Left lung (tissue), 4 donors: ENCODE measurements at regions not wholly inside any gene's neighbourhood (a gene's known extent, or its start where the extent isn't known, plus 50 kb on each side); places are given as distances from the start of the nearest gene placed in this dataset.

Experiments used
- ATAC-seq: fragments of 200-7000 bp; cut with Tn5 transposase; one replicate; pipeline ENCODE4 v1.9.1; 2020; ENCODE audit warnings: moderate library complexity
- DNase-seq, 4 donors: peaks; one replicate each; pipeline ENCODE4 v3.0.0-alpha.2; 2013 to 2020
- H3K27ac ChIP-seq, 2 donors: fragments of 200-600 bp; sonication (generic) in 1 of 2; one replicate each; pipeline versions ENCODE4 v1.5.0 to v1.8.0; 2020 to 2021
- H3K27me3 ChIP-seq, 2 donors: fragments of 200-600 bp; sonication (generic) in 1 of 2; one replicate each; pipeline versions ENCODE4 v1.5.0 to v1.8.0; 2020 to 2021
- H3K36me3 ChIP-seq, 2 donors: fragments of 200-600 bp; sonication (generic) in 1 of 2; one replicate each; pipeline versions ENCODE4 v1.5.0 to v1.8.0; 2020 to 2021
- H3K4me1 ChIP-seq, 2 donors: fragments of 200-600 bp; one replicate each; pipeline ENCODE4 v1.8.0; 2021
- H3K4me3 ChIP-seq, 2 donors: fragments of 200-600 bp; sonication (generic) in 1 of 2; one replicate each; pipeline versions ENCODE4 v1.5.0 to v1.8.0; 2020 to 2021; ENCODE audit warnings: mild to moderate bottlenecking in 1 of 2
- H3K9me3 ChIP-seq, 2 donors: fragments of 200-600 bp; sonication (generic) in 1 of 2; one replicate each; pipeline versions ENCODE4 v1.5.0 to v1.8.0; 2020 to 2021
- CTCF ChIP-seq, 2 donors: fragments of 200-600 bp; sonication (generic) in 1 of 2; IDR thresholded peaks; one replicate each; pipeline versions ENCODE4 v1.5.0 to v1.8.0; 2021; ENCODE audit warnings: antibody characterized with exemption in 2 of 2
- intact Hi-C, 2 donors: fragments of 100-400 bp; cut with DNase I; formaldehyde crosslinking; loops; one replicate each; pipeline versions ENCODE4 v1.11.2 to v1.14.2; 2022
- donor health status: DM: no; HTN: yes; CAD: no.
- donor health status: DM: no; HTN: no; CAD: no.

GRCh38 chr17:79205688-79206205 is 131.1 kb downstream of the ENGASE start:
- no peak for TF ChIP-seq CTCF (IDR thresholded peaks at IDR 0.05)
- Histone ChIP-seq H3K27ac (no peak overlapping the region), H3K9me3 (no peaks in the 10 kb centered on the region), H3K4me3 (no peak overlapping the region), H3K4me1 (no peaks in the 10 kb centered on the region), H3K36me3 (no peaks in the 10 kb centered on the region), H3K27me3 (peaks cover 0 to 83% of the 10 kb centered on the region in 2 donors)
- intact Hi-C loops = no loop called here
- ATAC-seq = no peak
- DNase-seq = no peak

GRCh38 chr17:79204261-79204660 is 129.6 kb downstream of the ENGASE start:
- H3K36me3 ChIP-seq = no peaks in the 10 kb centered on the region
- ATAC-seq (no peak), DNase-seq (no peak)
- no peaks in the 10 kb centered on the region for H3K9me3 ChIP-seq
- peaks cover 0 to 83% of the 10 kb centered on the region in 2 donors for H3K27me3 ChIP-seq
- no peak for TF ChIP-seq CTCF (IDR thresholded peaks at IDR 0.05)
- H3K4me3 ChIP-seq = no peak overlapping the region
- intact Hi-C loops = no loop called here
- H3K27ac ChIP-seq = no peak overlapping the region
- no peaks in the 10 kb centered on the region for H3K4me1 ChIP-seq

- DNase-seq (no peak), ATAC-seq (no peak)
- Histone ChIP-seq H3K36me3 (no peaks in the 10 kb centered on the region), H3K27ac (no peak overlapping the region), H3K4me1 (no peaks in the 10 kb centered on the region), H3K27me3 (peaks cover 0 to 83% of the 10 kb centered on the region in 2 donors), H3K9me3 (no peaks in the 10 kb centered on the region), H3K4me3 (no peak overlapping the region)
- intact Hi-C loops = no loop called here
- TF ChIP-seq CTCF (IDR thresholded peaks at IDR 0.05) = no peak
Measured at GRCh38 chr17:79203657-79204056, 129.0 kb downstream of the ENGASE start.

- H3K27ac ChIP-seq = no peak overlapping the region
- no peaks in the 10 kb centered on the region for H3K36me3 ChIP-seq
- no peak for DNase-seq
- H3K9me3 ChIP-seq = no peaks in the 10 kb centered on the region
- TF ChIP-seq CTCF (IDR thresholded peaks at IDR 0.05) = no peak
- H3K4me1 ChIP-seq = no peaks in the 10 kb centered on the region
- intact Hi-C loops = no loop called here
- H3K4me3 ChIP-seq = no peak overlapping the region
- H3K27me3 ChIP-seq = peaks cover 0 to 83% of the 10 kb centered on the region in 2 donors
- no peak for ATAC-seq
Measured at GRCh38 chr17:79203016-79203415, 128.4 kb downstream of the ENGASE start.

GRCh38 chr17:79202480-79202879 is 127.9 kb downstream of the ENGASE start:
- Histone ChIP-seq H3K4me3 (no peak overlapping the region), H3K27ac (no peak overlapping the region), H3K9me3 (no peaks in the 10 kb centered on the region), H3K4me1 (no peaks in the 10 kb centered on the region), H3K36me3 (no peaks in the 10 kb centered on the region), H3K27me3 (peaks cover 0 to 84% of the 10 kb centered on the region in 2 donors)
- intact Hi-C loops = no loop called here
- ATAC-seq (no peak), DNase-seq (no peak)
- TF ChIP-seq CTCF (IDR thresholded peaks at IDR 0.05) = no peak
